ENCODE measurements at regions not wholly inside any gene's neighbourhood (a gene's known extent, or its start where the extent isn't known, plus 50 kb on each side); places are given as distances from the start of the nearest gene placed in this dataset.

DNA sequence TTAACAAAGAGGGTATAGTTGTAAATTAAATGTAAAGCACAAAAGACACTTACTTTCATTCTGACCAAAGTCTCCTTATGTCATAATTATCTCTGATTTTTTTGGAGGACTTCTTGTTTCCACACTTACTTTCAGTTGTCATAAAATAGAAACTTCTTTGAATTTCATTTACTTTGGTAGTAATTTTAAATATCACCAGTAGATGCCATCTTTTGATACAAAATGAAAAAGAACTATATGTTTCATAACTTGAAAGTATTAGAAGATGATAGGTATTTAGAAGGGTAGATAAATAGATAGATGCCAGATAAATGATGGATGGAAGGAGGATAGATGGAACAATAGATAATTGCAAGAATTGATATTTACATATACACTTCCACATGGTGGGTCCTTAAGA, 1865.3 kb upstream of the CDH9 start:
- Histone ChIP-seq H3K9me3 (no peaks in the 10 kb centered on the region), H3K27ac (no peak overlapping the region), H3K36me3 (no peaks in the 10 kb centered on the region), H3K4me3 (no peak overlapping the region), H3K4me1 (ENCODE audit: insufficient read depth) (no peaks in the 10 kb centered on the region), H3K27me3 (no peaks in the 10 kb centered on the region)
- intact Hi-C loops (cut with DNase I): no loop called here
- DNase-seq: no peak
- TF ChIP-seq EP300 (IDR thresholded peaks at IDR 0.05): no peak
- TF ChIP-seq POLR2A (IDR thresholded peaks at IDR 0.05): no peak
- TF ChIP-seq, protein P1, sequence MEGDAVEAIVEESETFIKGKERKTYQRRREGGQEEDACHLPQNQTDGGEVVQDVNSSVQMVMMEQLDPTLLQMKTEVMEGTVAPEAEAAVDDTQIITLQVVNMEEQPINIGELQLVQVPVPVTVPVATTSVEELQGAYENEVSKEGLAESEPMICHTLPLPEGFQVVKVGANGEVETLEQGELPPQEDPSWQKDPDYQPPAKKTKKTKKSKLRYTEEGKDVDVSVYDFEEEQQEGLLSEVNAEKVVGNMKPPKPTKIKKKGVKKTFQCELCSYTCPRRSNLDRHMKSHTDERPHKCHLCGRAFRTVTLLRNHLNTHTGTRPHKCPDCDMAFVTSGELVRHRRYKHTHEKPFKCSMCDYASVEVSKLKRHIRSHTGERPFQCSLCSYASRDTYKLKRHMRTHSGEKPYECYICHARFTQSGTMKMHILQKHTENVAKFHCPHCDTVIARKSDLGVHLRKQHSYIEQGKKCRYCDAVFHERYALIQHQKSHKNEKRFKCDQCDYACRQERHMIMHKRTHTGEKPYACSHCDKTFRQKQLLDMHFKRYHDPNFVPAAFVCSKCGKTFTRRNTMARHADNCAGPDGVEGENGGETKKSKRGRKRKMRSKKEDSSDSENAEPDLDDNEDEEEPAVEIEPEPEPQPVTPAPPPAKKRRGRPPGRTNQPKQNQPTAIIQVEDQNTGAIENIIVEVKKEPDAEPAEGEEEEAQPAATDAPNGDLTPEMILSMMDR (IDR thresholded peaks at IDR 0.05): no peak

DNA sequence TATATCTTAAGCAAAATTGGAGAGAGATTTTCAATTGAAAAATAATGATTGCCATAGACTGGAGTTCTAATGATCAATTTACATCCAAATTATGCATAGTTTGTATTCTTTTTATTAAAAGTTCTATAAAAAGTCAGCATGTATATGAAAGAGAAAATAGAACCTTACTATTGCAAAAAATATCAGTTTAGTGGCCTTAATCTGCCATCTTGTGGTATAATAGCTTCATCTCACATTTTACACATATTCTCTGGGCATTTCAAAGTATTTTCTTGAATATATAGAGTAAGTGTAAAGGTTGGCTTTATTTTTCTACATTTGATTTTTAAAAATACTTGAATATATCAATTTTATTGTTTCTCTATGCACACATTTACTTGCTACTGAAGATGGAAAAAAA, 1858.6 kb upstream of the CDH9 start:
- Histone ChIP-seq H3K27me3 (no peaks in the 10 kb centered on the region), H3K27ac (no peak overlapping the region), H3K9me3 (no peaks in the 10 kb centered on the region), H3K4me1 (ENCODE audit: insufficient read depth) (no peaks in the 10 kb centered on the region), H3K4me3 (no peak overlapping the region), H3K36me3 (no peaks in the 10 kb centered on the region)
- TF ChIP-seq EP300 (IDR thresholded peaks at IDR 0.05) (no peak), POLR2A (IDR thresholded peaks at IDR 0.05) (no peak)
- TF ChIP-seq, protein P1 (IDR thresholded peaks at IDR 0.05): no peak
- intact Hi-C loops (cut with DNase I): no loop called here
- DNase-seq: no peak

DNA sequence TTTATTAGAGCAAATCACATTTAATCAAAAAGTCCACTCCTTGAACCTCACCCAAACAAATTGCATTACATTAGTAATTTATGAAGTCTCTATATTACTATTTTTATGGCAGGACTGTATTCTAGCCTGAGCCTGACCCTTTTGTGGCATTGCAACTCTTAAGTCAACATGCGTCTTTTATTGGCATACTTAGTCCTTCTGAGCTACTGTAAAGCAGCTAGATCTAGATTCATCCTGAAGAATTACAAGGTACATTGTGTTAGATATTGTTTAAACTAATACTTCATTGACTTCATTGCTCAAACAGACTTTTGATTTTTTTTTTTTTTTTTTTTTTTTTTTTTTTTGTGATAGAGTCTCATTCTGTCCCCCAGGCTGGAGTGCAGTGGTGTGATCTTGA, 1842.5 kb upstream of the CDH9 start:
- H3K4me1 ChIP-seq (ENCODE audit: insufficient read depth): no peaks in the 10 kb centered on the region
- no peak overlapping the region for H3K27ac ChIP-seq
- no peak overlapping the region for H3K4me3 ChIP-seq
- H3K9me3 ChIP-seq: no peaks in the 10 kb centered on the region
- no peak for DNase-seq
- 88 to 95% (median 94%) methylated on average over 1 of the region's 1 CpG for WGBS, 3 donors
- TF ChIP-seq POLR2A (IDR thresholded peaks at IDR 0.05): no peak
- no peak for TF ChIP-seq EP300 (IDR thresholded peaks at IDR 0.05)
- TF ChIP-seq, protein P1 (IDR thresholded peaks at IDR 0.05): no peak
- no peaks in the 10 kb centered on the region for H3K27me3 ChIP-seq
- intact Hi-C loops (cut with DNase I): no loop called here
- no peaks in the 10 kb centered on the region for H3K36me3 ChIP-seq

DNA sequence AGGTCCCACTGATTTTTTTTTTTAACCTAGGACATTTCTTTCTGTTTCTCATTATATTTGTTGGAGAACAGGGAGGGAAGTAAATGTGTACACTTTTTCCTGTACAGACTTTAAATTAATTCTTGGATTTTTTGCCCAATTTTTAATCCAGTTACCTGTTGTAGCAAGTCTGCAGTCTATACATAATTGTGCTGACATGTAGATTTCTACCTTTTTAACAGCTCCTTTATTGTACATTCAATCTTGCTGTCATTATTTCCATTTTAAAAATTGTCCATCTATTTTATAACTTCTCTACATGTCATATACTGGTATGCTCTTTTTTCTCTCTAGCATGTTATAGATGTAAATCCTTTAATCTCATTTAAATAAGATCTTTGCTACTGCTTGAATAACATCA, 1838.7 kb upstream of the CDH9 start:
- H3K27ac ChIP-seq: no peak overlapping the region
- no peaks in the 10 kb centered on the region for H3K9me3 ChIP-seq
- no peaks in the 10 kb centered on the region for H3K4me1 ChIP-seq (ENCODE audit: insufficient read depth)
- no peaks in the 10 kb centered on the region for H3K27me3 ChIP-seq
- TF ChIP-seq, protein P1 (IDR thresholded peaks at IDR 0.05): no peak
- TF ChIP-seq EP300 (IDR thresholded peaks at IDR 0.05) (no peak), POLR2A (IDR thresholded peaks at IDR 0.05) (no peak)
- no peak for DNase-seq
- intact Hi-C loops (cut with DNase I): no loop called here
- H3K4me3 ChIP-seq: no peak overlapping the region
- H3K36me3 ChIP-seq: no peaks in the 10 kb centered on the region

DNA sequence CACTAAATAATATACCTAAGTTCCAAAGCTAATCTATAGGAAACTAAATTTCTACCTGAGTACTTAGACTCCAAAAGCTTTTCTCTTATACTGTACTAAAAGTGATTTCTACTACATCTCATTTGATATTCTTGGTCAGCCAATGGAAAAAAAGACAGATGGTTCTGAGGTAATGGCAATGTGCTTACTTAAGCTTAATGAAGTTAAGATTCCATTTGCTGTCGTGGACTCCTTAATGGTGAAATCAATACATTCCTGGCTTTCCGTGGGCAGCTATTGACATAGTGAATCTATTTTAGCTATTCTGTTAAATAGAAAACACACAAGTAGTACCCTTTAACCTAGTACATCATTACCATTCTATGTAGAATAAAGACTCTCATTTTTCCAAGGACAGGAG, 1825.6 kb upstream of the CDH9 start:
- Histone ChIP-seq H3K4me3 (no peak overlapping the region), H3K27me3 (no peaks in the 10 kb centered on the region), H3K36me3 (no peaks in the 10 kb centered on the region), H3K27ac (no peak overlapping the region), H3K9me3 (no peaks in the 10 kb centered on the region), H3K4me1 (ENCODE audit: insufficient read depth) (no peaks in the 10 kb centered on the region)
- intact Hi-C loops (cut with DNase I): no loop called here
- DNase-seq: no peak
- WGBS, 3 donors: 64 to 77% (median 65%) methylated on average over 2 of the region's 2 CpGs
- no peak for TF ChIP-seq POLR2A (IDR thresholded peaks at IDR 0.05)
- no peak for TF ChIP-seq EP300 (IDR thresholded peaks at IDR 0.05)
- TF ChIP-seq, protein P1 (IDR thresholded peaks at IDR 0.05): no peak

Data from ovary (tissue), 7 donors.